Panc1 (cell line): ENCODE measurements at regions not wholly inside any gene's neighbourhood (a gene's known extent, or its start where the extent isn't known, plus 50 kb on each side); places are given as distances from the start of the nearest gene placed in this dataset.

ENCODE experiments used
- ATAC-seq: fragments of 200-7000 bp; cut with Tn5 transposase; 2 replicates; pipeline ENCODE4 v1.9.1; 2020; ENCODE audit warnings: mild to moderate bottlenecking, moderate library complexity
- BruUV-seq: library from RNA; stranded (reverse); fragments of 400-500 nt; replicated peaks from 2 replicates; lab custom pipeline; 2021; lab: Mats Ljungman, UMichigan
- CTCF ChIA-PET: fragments of 300-600 bp; sonication (Branson Sonifier 250); formaldehyde crosslinking; loops from one replicate; lab custom pipeline; 2022; ENCODE audit warnings: antibody characterized with exemption; lab: Charles Lee
- POLR2A ChIA-PET: fragments of 300-600 bp; sonication (Branson Sonifier 250); formaldehyde crosslinking; loops from one replicate; lab custom pipeline; 2022; ENCODE audit warnings: antibody characterized with exemption; lab: Charles Lee
- DNase-seq: peaks from one replicate; pipeline ENCODE4 v3.0.0-alpha.2; 2010; ENCODE audit warnings: low read depth, low spot score
- H3K27ac ChIP-seq: 2 replicates; pipeline ENCODE4 v1.5.1; 2011; ENCODE audit warnings: mild to moderate bottlenecking, low read length, inconsistent platforms
- H3K27me3 ChIP-seq: fragments of 200-500 bp; sonication (Bioruptor generic); 2 replicates; pipeline ENCODE4 v1.6.0; 2014; ENCODE audit warnings: low read length, inconsistent platforms; ENCODE audit not compliant: control insufficient read depth, insufficient read depth
- H3K36me3 ChIP-seq: fragments of 200-500 bp; sonication (Bioruptor generic); 2 replicates; pipeline ENCODE4 v1.5.1; 2014; ENCODE audit warnings: inconsistent platforms, mild to moderate bottlenecking, low read length, moderate library complexity; ENCODE audit not compliant: control insufficient read depth, insufficient read depth
- H3K4me1 ChIP-seq: 2 replicates; pipeline ENCODE4 v1.5.1; 2011; ENCODE audit warnings: inconsistent platforms, mild to moderate bottlenecking, low read length, moderate library complexity; ENCODE audit not compliant: control insufficient read depth, insufficient read depth
- H3K4me3 ChIP-seq, 2 experiments: 2 replicates each; pipeline ENCODE4 v1.5.1; 2011 to 2012; ENCODE audit warnings: low read depth in 2 of 2, low read length in 2 of 2, mild to moderate bottlenecking in 2 of 2, inconsistent platforms in 1 of 2, moderate library complexity in 1 of 2
- H3K9me3 ChIP-seq: fragments of 200-500 bp; sonication (Bioruptor generic); 2 replicates; pipeline ENCODE4 v1.5.1; 2014; ENCODE audit warnings: low read depth, mild to moderate bottlenecking, inconsistent platforms, low read length, moderate library complexity; ENCODE audit not compliant: control insufficient read depth, insufficient read depth
- CTCF ChIP-seq: fragments of 450-650 bp; IDR thresholded peaks from 2 replicates; pipeline ENCODE4 v1.5.1; 2017; ENCODE audit warnings: mild to moderate bottlenecking
- POLR2AphosphoS5 ChIP-seq: IDR thresholded peaks from 2 replicates; pipeline ENCODE4 v1.6.1; 2012; ENCODE audit warnings: mild to moderate bottlenecking, low read depth, low read length, moderate library complexity
- REST ChIP-seq, 2 experiments: IDR thresholded peaks; 2 replicates each; pipeline ENCODE4 v1.6.1; 2011 to 2012; ENCODE audit warnings: low read depth in 2 of 2, control low read depth in 1 of 2, low read length in 1 of 2, mild to moderate bottlenecking in 1 of 2, moderate library complexity in 1 of 2; ENCODE audit not compliant: insufficient read depth in 1 of 2
- SIN3A ChIP-seq: IDR thresholded peaks from 2 replicates; pipeline ENCODE4 v1.6.1; 2012; ENCODE audit warnings: low read depth, mild to moderate bottlenecking, low read length, moderate library complexity, borderline replicate concordance; ENCODE audit not compliant: insufficient read depth
- TCF7L2 ChIP-seq: IDR thresholded peaks from 2 replicates; pipeline ENCODE4 v1.6.1; 2011; ENCODE audit warnings: mild to moderate bottlenecking, low read depth, low read length, inconsistent platforms
- in situ Hi-C: cut with HindIII; loops from 2 replicates; pipeline ENCODE4 v1.10.0; 2016; ENCODE audit warnings: low sequenced_read_pairs, low pct_unique_long_range_greater_than_20kb
- intact Hi-C: fragments of 100-400 bp; cut with micrococcal nuclease; formaldehyde crosslinking; loops from one replicate; pipeline ENCODE4 v1.10.0; 2022; ENCODE audit not compliant: unreplicated experiment

- no peak for ATAC-seq
- BruUV-seq = no TSS peak
- intact Hi-C loops = no loop called here
Measured at GRCh38 chr6:91804981-91805380, 1218.1 kb upstream of the MAP3K7 start.

GRCh38 chr6:91802431-91802830 is 1215.6 kb upstream of the MAP3K7 start:
- Histone ChIP-seq H3K27ac (no peak overlapping the region), H3K36me3 (no peaks in the 10 kb centered on the region), H3K4me1 (no peaks in the 10 kb centered on the region), H3K9me3 (no peaks in the 10 kb centered on the region), H3K4me3 (no peak overlapping the region), H3K27me3 (no peaks in the 10 kb centered on the region)
- DNase-seq (no peak), ATAC-seq (no peak)
- intact Hi-C loops = no loop called here
- ChIA-PET CTCF (no interaction called here), POLR2A (no interaction called here)
- no peak for TF ChIP-seq POLR2AphosphoS5
- TF ChIP-seq CTCF = no peak
- TF ChIP-seq REST (IDR thresholded peaks at IDR 0.05; ENCODE audit: insufficient read depth in 1 of 2, low read depth in 2 of 2, low read length in 1 of 2) = no peak
- TF ChIP-seq TCF7L2 = no peak
- no peak for TF ChIP-seq SIN3A
- no TSS peak for BruUV-seq
- in situ Hi-C loops = no loop called here

More at GRCh38 chr6:91804981-91805380, 1218.1 kb upstream of the MAP3K7 start:
- CTCF ChIA-PET = no interaction called here
- H3K4me3 ChIP-seq = no peak overlapping the region
- DNase-seq = no peak
- POLR2A ChIA-PET = no interaction called here
- H3K27ac ChIP-seq = no peak overlapping the region
- no peaks in the 10 kb centered on the region for H3K4me1 ChIP-seq
- no peaks in the 10 kb centered on the region for H3K36me3 ChIP-seq
- no peak for TF ChIP-seq SIN3A
- TF ChIP-seq REST (IDR thresholded peaks at IDR 0.05; ENCODE audit: insufficient read depth in 1 of 2, low read depth in 2 of 2, low read length in 1 of 2) = no peak
- TF ChIP-seq TCF7L2 = no peak
- no peak for TF ChIP-seq CTCF
- no peak for TF ChIP-seq POLR2AphosphoS5
- no peaks in the 10 kb centered on the region for H3K27me3 ChIP-seq
- in situ Hi-C loops = no loop called here
- no peaks in the 10 kb centered on the region for H3K9me3 ChIP-seq
